ENCODE measurements at regions not wholly inside any gene's neighbourhood (a gene's known extent, or its start where the extent isn't known, plus 50 kb on each side); places are given as distances from the start of the nearest gene placed in this dataset.

DNA sequence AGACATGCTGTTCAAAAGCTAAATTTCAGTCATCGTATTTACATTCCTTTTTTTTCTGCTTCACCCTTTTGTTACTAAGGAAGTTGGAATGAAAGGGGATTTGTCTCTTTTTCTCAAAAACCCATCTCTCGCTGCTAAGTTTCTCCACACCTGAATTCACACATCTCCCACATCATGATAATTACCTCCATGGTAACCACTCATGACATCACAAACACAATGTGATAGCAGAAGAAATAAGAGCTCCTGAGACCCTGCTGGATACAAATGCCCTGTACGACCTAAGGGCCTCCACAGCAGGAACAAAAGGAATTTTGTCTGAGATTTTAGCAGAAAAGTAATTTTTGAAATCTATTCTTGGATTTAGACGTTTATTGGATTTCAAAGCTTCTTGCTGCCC, 82.6 kb upstream of the GNAO1 start:
- no peak for DNase-seq
- Mint-ChIP-seq H3K27me3 (peaks cover 41% of the 10 kb centered on the region), H3K9me3 (no peaks in the 10 kb centered on the region), H3K4me3 (no peak overlapping the region), H3K36me3 (no peaks in the 10 kb centered on the region), H3K4me1 (no peaks in the 10 kb centered on the region), H3K27ac (no peak overlapping the region)
- CTCF ChIA-PET: no interaction called here

DNA sequence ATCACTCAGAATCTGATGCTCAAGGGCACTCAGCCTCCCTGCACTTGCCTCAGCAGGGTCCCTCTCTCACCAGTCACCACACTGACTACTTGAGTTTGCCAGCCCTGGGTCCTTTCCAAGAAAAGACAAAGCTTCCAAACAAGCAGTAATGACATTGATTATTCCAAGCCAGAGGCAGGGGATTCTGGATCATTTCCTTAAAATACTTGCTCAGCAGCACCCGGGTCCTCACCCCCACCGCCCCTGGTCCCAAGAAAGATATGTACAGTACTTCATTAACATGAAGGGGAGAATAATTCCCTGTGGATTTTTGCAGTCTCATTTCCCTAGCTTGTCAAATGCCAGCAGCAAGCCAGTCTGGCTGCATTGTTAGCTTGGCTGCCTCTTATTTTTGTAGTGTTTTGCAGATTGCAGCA, 83.2 kb upstream of the GNAO1 start:
- Mint-ChIP-seq H3K36me3 (no peaks in the 10 kb centered on the region), H3K4me1 (no peaks in the 10 kb centered on the region), H3K27ac (no peak overlapping the region), H3K4me3 (no peak overlapping the region), H3K27me3 (peaks cover 36% of the 10 kb centered on the region), H3K9me3 (no peaks in the 10 kb centered on the region)
- CTCF ChIA-PET: no interaction called here
- no peak for DNase-seq

DNA sequence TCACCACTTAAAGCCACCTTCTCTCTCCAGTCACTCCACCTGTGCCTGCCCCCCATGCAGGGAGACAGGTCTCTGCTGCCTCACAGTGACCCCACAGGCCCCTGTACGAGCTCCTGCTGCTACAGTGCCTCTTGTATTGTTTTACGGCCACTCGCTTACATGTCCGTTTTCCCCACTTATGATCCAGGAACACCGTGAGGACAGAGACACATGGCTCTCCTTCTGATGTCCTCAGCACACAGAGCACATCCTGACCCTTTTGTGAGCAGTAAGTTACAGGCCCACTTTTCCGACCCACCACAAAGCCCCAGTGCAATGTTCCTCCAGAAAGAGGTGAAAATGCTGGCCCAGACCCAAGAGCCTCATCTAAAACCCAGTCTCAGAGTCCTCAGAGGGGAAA, 84.8 kb upstream of the GNAO1 start:
- Mint-ChIP-seq H3K4me3 (no peak overlapping the region), H3K27ac (no peak overlapping the region), H3K4me1 (no peaks in the 10 kb centered on the region), H3K9me3 (no peaks in the 10 kb centered on the region), H3K36me3 (no peaks in the 10 kb centered on the region), H3K27me3 (peaks cover 28% of the 10 kb centered on the region)
- CTCF ChIA-PET: no interaction called here
- DNase-seq: no peak

DNA sequence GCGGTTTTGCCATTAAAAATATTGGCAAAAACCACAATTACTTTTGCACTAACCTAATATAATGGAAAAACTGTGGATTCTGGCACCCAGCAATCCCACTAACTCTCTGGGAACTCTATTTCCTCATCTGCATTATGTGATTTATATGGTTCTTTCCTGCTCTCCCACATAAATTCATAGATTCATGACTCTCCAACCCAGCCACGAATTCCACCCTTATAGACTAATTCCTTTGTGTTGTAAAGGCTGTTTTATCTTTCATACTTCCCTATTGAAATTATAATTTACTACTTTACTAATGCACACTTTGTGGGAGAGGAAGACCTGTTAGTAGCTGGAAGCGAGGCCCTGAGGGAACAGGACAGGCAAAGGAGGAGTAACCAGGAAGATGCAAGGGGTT, 88.4 kb upstream of the GNAO1 start:
- no peaks in the 10 kb centered on the region for H3K36me3 Mint-ChIP-seq
- peaks cover 20% of the 10 kb centered on the region for H3K27me3 Mint-ChIP-seq
- no peak overlapping the region for H3K27ac Mint-ChIP-seq
- no peaks in the 10 kb centered on the region for H3K9me3 Mint-ChIP-seq
- H3K4me3 Mint-ChIP-seq: no peak overlapping the region
- CTCF ChIA-PET: no interaction called here
- H3K4me1 Mint-ChIP-seq: no peaks in the 10 kb centered on the region
- no peak for DNase-seq

DNA sequence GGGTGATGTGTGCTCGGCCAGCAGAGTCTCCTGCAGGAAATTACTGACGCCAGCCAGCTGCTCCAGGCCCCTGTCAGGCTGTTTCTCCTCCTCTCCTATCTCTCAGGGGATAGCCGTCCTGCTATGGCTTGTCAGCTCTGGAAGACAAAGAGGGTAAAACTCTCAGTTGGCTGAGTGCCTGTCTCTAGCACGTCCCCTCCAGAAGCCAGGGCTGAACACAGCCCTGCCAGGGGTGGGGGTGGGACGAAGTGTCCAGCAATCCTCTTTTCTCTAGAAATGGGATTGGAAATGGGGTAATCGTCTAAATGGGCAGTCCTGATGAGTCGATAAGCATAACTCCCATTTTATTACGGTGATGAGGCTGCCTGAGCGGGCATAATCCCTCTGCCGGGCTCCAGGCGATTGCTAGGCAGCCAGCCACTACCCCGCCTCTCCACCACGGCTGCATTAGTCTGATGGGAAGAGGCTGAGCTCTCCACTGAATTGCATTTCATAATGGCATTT, 89.1 kb upstream of the GNAO1 start:
- no peaks in the 10 kb centered on the region for H3K36me3 Mint-ChIP-seq
- H3K4me3 Mint-ChIP-seq: no peak overlapping the region
- no peaks in the 10 kb centered on the region for H3K9me3 Mint-ChIP-seq
- DNase-seq: no peak
- CTCF ChIA-PET: no interaction called here
- H3K27ac Mint-ChIP-seq: no peak overlapping the region
- H3K27me3 Mint-ChIP-seq: peaks cover 20% of the 10 kb centered on the region
- H3K4me1 Mint-ChIP-seq: no peaks in the 10 kb centered on the region

DNA sequence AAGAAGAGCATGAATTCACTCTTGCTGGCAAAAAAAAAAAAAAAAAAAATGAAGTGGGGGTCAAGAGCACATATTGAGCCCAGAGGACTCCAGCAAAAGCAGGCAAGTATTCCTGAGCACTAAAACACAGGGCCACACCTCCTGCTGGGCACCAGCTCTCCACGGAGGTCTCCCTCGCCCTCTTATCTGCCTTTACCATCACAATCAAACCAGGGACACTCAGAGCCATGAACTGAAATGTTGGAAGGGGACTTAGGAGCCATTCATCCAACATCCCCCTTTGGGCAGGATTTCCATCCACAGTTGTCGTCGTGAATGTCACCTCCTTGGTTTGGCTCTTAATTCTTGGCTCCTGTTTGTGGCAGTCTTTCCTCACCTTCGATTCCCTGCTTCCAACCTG, 89.8 kb upstream of the GNAO1 start:
- Mint-ChIP-seq H3K4me1 (no peaks in the 10 kb centered on the region), H3K27me3 (peaks cover 20% of the 10 kb centered on the region), H3K27ac (no peak overlapping the region), H3K9me3 (no peaks in the 10 kb centered on the region), H3K4me3 (no peak overlapping the region), H3K36me3 (no peaks in the 10 kb centered on the region)
- CTCF ChIA-PET: no interaction called here
- no peak for DNase-seq

DNA sequence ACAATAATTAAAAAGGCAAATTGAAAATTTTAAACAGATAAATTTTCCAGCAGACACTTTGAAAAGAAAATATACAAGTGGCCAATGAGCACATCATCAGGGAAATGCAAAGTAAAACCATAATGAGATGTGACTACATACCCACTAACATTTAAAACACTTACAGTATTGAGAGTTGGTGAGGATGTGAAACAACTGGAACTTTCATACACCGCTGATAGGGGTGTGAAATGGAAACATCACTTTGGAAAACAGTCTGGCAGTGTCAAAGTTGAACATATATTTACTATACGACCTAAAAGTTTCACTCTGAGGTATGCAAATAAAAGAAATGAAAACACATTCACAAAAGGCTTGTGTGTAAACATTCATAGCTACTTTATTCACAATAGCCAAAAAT, 94.0 kb upstream of the GNAO1 start:
- DNase-seq: no peak
- H3K27me3 Mint-ChIP-seq: peaks cover 8% of the 10 kb centered on the region
- no peaks in the 10 kb centered on the region for H3K9me3 Mint-ChIP-seq
- no peaks in the 10 kb centered on the region for H3K36me3 Mint-ChIP-seq
- H3K4me1 Mint-ChIP-seq: no peaks in the 10 kb centered on the region
- CTCF ChIA-PET: no interaction called here
- no peak overlapping the region for H3K4me3 Mint-ChIP-seq
- H3K27ac Mint-ChIP-seq: no peak overlapping the region

DNA sequence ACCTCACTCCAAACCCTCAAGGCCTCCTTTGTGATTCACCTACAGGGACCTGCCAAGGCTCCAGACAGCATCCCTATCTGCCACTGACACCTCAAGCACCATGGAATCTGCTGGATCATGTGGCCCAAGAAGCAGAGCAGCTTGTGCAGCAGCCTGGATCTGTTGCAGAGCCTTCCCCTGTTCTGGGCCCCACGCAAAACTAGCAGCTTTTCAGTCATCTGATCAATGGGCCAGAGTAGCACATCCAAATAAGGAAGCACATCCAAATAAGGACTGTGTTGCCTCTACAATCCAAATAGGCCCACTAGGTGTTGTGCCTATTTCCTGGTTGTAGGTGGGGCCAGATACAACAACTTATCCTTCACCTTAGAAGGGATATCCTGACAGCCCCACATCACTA, 97.1 kb upstream of the GNAO1 start:
- H3K27ac Mint-ChIP-seq: no peak overlapping the region
- H3K4me1 Mint-ChIP-seq: no peaks in the 10 kb centered on the region
- no peak overlapping the region for H3K4me3 Mint-ChIP-seq
- CTCF ChIA-PET: no interaction called here
- no peaks in the 10 kb centered on the region for H3K9me3 Mint-ChIP-seq
- peaks cover 12% of the 10 kb centered on the region for H3K27me3 Mint-ChIP-seq
- no peaks in the 10 kb centered on the region for H3K36me3 Mint-ChIP-seq
- DNase-seq: no peak

DNA sequence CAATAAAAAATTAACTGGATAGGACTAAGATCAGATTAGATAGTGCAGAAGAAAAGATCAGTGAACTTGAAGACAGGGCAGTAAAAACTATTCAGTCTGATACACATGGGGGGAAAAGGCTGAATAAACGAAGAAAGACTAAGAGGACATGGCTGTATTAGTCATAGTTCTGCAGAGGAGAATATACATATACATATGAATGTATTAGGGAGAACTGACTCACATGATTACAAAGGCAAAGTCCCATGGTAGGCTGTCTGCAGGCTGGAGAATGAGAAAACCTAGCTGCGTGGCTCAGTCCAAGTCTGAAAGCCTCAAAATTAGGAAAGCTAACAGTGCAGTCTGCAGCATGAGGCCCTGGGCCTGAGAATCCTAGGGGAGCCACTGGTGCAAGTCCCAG, 98.2 kb upstream of the GNAO1 start:
- CTCF ChIA-PET: no interaction called here
- no peak for DNase-seq
- Mint-ChIP-seq H3K27me3 (peaks cover 8% of the 10 kb centered on the region), H3K4me3 (no peak overlapping the region), H3K36me3 (no peaks in the 10 kb centered on the region), H3K9me3 (no peaks in the 10 kb centered on the region), H3K27ac (no peak overlapping the region), H3K4me1 (no peaks in the 10 kb centered on the region)

DNA sequence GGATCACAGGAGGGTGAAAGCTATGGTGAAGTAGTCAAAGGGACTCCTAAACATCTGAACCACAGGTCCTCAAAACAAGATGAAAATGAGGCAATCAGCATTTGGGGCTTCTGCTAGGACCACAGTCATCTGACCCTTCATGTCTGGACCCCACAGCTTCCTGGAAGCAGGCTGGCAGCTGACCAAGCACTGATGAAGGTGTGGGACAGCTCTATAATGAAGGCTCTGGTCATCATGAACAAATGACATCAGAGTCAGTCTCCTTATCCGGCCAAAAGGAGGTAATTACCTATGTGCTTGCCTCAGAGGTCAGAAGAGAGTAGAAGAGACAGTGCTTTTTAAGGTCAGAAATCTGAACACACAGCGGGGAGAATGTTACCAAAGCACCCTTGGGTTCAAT, 101.2 kb upstream of the GNAO1 start:
- DNase-seq: no peak
- Mint-ChIP-seq H3K9me3 (no peaks in the 10 kb centered on the region), H3K4me1 (no peaks in the 10 kb centered on the region), H3K27me3 (peaks cover 19% of the 10 kb centered on the region), H3K36me3 (no peaks in the 10 kb centered on the region), H3K27ac (no peak overlapping the region), H3K4me3 (no peak overlapping the region)
- CTCF ChIA-PET: interaction anchor here (1.4 kb wide), 1 partner anchor 228 kb away, joined by 3 read pairs; no protein-coding TSS in a partner anchor

DNA sequence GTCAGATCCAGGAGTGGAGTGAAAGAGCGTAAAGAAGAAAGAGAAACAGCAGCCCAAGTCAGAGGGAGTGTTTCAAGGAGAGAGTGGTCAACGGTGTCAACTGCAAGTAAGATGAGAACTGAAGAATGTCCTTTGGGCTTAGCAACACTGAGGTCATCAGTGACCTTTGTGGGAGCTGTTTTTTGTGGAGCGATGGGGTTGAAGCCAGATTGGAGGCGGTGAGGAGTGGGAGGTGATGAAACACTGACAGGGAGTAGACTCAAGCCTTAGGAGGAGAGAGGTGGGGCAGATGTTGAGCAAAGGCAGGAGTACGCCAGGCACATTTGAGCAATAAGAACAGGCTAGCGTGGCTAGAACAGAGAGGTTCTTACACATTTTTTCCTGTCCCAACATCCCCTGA, 103.7 kb upstream of the GNAO1 start:
- Mint-ChIP-seq H3K36me3 (no peaks in the 10 kb centered on the region), H3K27ac (no peak overlapping the region), H3K9me3 (no peaks in the 10 kb centered on the region), H3K4me3 (no peak overlapping the region), H3K4me1 (no peaks in the 10 kb centered on the region), H3K27me3 (peaks cover 20% of the 10 kb centered on the region)
- DNase-seq: no peak
- CTCF ChIA-PET: no interaction called here

DNA sequence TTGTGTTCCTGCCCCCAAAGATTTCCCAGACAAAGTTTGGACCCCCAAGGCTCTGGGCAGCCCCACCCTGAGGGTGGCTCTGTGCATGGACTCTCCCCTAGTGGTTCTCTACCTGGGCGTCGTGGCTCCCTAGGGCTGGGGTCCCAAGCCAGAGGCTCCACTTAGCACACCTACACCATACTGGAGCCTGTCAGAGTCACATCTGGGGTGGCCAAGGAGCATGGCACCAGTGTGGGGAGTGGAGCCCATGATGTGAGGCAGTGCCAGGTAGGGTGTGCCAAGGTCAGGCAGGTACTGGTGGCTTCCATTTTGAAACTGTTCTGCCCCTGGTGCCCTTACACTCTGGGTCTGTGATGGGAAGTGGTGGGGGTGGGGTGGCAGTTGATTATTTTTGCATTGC, 109.9 kb upstream of the GNAO1 start:
- H3K27ac Mint-ChIP-seq: no peak overlapping the region

DNA sequence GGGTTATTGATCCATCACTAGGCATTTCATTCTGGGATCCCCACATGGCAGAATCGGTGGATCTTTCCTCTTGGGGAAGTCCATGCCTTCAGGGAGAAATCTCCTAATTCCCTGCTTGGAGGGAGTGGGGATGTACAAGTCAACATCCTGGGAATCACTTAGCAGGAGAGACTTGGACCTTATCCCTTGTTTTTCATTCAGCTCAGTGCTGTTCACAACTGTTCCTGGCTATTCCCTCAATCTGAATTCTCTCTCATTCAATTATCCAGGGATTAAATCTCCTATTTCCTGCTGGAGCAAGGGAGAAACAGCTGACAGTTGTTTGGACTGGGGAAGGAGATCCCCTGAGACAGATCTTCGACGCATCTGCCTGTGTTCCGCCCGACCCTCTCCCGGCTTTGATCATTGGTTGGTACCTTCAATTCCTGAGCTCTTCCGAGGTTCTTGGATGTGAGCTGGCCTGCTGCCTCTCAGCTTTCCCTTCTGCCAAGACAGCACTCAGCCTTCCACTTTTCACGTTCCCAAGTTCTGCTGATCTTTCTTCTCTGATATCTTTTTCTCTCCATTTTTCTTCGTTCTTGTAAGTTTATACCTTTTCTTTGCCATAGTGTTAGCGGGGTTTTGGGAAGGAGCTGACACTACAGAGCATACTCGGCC, 115.4 kb upstream of the GNAO1 start:
- Mint-ChIP-seq H3K36me3 (no peaks in the 10 kb centered on the region), H3K4me1 (no peaks in the 10 kb centered on the region), H3K9me3 (no peaks in the 10 kb centered on the region), H3K27ac (no peak overlapping the region), H3K4me3 (no peak overlapping the region), H3K27me3 (peaks cover 25% of the 10 kb centered on the region)
- DNase-seq: no peak
- CTCF ChIA-PET: no interaction called here

More for the DNA sequence above, 109.9 kb upstream of the GNAO1 start:
- Mint-ChIP-seq H3K36me3 (no peaks in the 10 kb centered on the region), H3K4me1 (no peaks in the 10 kb centered on the region), H3K4me3 (no peak overlapping the region), H3K27me3 (peaks cover 5% of the 10 kb centered on the region), H3K9me3 (peaks cover 2% of the 10 kb centered on the region)
- CTCF ChIA-PET: no interaction called here
- no peak for DNase-seq

DNA sequence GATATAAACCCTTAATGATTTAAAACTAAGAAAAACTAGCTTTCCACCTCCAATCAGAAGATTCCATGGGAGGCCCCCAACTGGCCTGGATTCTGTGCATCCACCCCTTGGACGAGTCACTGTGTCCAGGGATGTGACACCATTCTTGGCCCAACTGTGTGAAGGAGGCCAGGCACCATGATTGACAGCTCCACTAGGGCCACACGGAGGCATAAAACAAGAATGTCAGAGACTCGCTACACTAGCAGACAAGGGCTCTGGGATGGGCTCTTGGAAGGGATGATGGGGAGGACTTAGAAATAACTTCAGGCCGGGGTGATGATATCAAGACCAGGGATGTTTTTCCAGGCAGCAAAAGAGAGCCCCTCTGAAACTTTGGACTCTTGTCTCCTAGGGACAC, 117.8 kb upstream of the GNAO1 start:
- Mint-ChIP-seq H3K4me3 (no peak overlapping the region), H3K27me3 (peaks cover 25% of the 10 kb centered on the region), H3K36me3 (no peaks in the 10 kb centered on the region), H3K9me3 (no peaks in the 10 kb centered on the region), H3K4me1 (peaks cover 7% of the 10 kb centered on the region), H3K27ac (no peak overlapping the region)
- CTCF ChIA-PET: interaction anchor here (1.0 kb wide), 1 partner anchor 146 kb away, joined by 3 read pairs; no protein-coding TSS in a partner anchor
- DNase-seq: no peak

DNA sequence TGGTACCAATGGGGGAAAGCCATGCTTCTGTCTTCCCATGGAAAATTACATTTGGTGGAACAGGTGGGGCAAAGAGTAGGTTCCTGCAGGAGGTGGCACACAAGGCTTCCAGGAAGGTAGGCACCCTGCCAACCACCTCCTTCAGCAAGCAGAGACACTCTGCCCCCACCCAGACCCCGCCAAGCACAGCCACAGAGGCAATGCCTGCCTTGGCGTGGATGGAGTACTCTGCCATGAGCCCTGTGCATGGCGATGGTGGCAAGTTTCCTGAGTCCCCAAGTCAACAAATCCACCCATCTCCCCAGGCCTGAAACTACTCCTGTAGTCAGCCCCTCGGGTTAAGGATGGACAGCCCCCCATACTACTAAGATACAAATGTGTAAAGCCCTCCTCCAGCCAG, 119.2 kb upstream of the GNAO1 start:
- Mint-ChIP-seq H3K27ac (no peak overlapping the region), H3K4me1 (peaks cover 14% of the 10 kb centered on the region), H3K36me3 (no peaks in the 10 kb centered on the region), H3K27me3 (peaks cover 25% of the 10 kb centered on the region), H3K9me3 (no peaks in the 10 kb centered on the region), H3K4me3 (no peak overlapping the region)
- DNase-seq: no peak
- CTCF ChIA-PET: no interaction called here

DNA sequence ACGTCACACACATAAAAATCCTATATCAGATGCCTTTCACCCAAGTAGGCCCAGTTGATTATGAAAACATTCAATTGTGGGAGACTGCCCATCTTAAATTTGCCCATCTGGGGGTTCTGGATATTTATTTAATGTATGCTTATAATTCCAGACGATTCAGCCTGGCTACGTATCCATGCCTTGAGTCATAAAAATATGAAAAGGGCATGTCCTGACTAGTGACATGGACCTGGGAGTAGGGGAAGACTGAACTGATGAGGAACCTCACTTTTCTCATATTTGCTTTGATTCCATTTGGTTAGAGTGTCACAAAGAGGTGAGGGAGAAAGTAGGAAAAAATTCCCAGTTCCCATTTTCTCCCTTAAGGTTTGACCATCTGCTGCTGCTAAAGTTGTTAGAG, 122.5 kb upstream of the GNAO1 start:
- Mint-ChIP-seq H3K4me1 (peaks cover 14% of the 10 kb centered on the region), H3K4me3 (no peak overlapping the region), H3K27me3 (peaks cover 16% of the 10 kb centered on the region), H3K27ac (no peak overlapping the region), H3K9me3 (no peaks in the 10 kb centered on the region), H3K36me3 (no peaks in the 10 kb centered on the region)
- DNase-seq: no peak
- CTCF ChIA-PET: no interaction called here
